ENCODE measurements at regions not wholly inside any gene's neighbourhood (a gene's known extent, or its start where the extent isn't known, plus 50 kb on each side); places are given as distances from the start of the nearest gene placed in this dataset.
"Not testable (repeated sequence)": the region's sequence is repeated elsewhere in the genome, so short reads cannot be mapped to it uniquely, and the experiment has no call there.

- not testable (repeated sequence) for TF ChIP-seq POLR2A, EP300, CTCF (IDR thresholded peaks at IDR 0.05)
Observed at GRCh38 chr3:34112261-34112660, 313.8 kb downstream of the PDCD6IP start.

Measured in tibial nerve (tissue), 4 donors.